ENCODE measurements at regions not wholly inside any gene's neighbourhood (a gene's known extent, or its start where the extent isn't known, plus 50 kb on each side); places are given as distances from the start of the nearest gene placed in this dataset.

- H3K4me2 ChIP-seq (replicated peaks; ENCODE audit: low read depth, low read length, poor library complexity, severe bottlenecking): no peak overlapping the region
- H3K9ac ChIP-seq (ENCODE audit: low read length): no peak overlapping the region
- no peak overlapping the region for H2AFZ ChIP-seq (ENCODE audit: insufficient read depth, low read depth, low read length, poor library complexity, severe bottlenecking)
- no peak for ATAC-seq (ENCODE audit: low read depth)
- POLR2A ChIA-PET: no interaction called here
- H3K27me3 ChIP-seq (replicated peaks in 1 of 4; ENCODE audit: control extremely low read depth in 1 of 4, control insufficient read depth in 3 of 4, insufficient read depth in 4 of 4, low read length in 3 of 4): no peaks in the 10 kb centered on the region
- Mint-ChIP-seq H3K27me3 (peaks cover 10% of the 10 kb centered on the region), H3K27ac (no peak overlapping the region), H3K4me3 (no peak overlapping the region), H3K9me3 (ENCODE audit: insufficient read depth) (peaks cover 3% of the 10 kb centered on the region), H3K4me1 (no peaks in the 10 kb centered on the region)
- H3K79me2 ChIP-seq (ENCODE audit: control insufficient read depth, insufficient read depth, low read length): no peaks in the 10 kb centered on the region
- H3K4me1 ChIP-seq (ENCODE audit: control insufficient read depth in 2 of 2, insufficient read depth in 2 of 2, low read length in 2 of 2): no peaks in the 10 kb centered on the region
- no peak overlapping the region for H3K4me3 ChIP-seq (ENCODE audit: control extremely low read depth in 1 of 5, extremely low read depth in 1 of 5, insufficient read depth in 1 of 5, low read depth in 2 of 5, low read length in 4 of 5)
- no peaks in the 10 kb centered on the region for H3K9me3 ChIP-seq (ENCODE audit: control extremely low read depth in 1 of 3, control insufficient read depth in 2 of 3, insufficient read depth in 1 of 3, low read length in 2 of 3)
- intact Hi-C loops (cut with micrococcal nuclease): no loop called here
- no peak for DNase-seq
- WGBS (ENCODE audit: insufficient coverage): no CpG with 5 or more reads among the region's 3 CpGs
- no peaks in the 10 kb centered on the region for H4K20me1 ChIP-seq (ENCODE audit: control insufficient read depth, insufficient read depth, low read length, poor library complexity, severe bottlenecking)
- H3K27ac ChIP-seq (ENCODE audit: low read length in 2 of 2): no peak overlapping the region
- CTCF ChIA-PET: no interaction called here
- H3K36me3 ChIP-seq (replicated peaks in 1 of 2; ENCODE audit: control extremely low read depth in 1 of 2, control insufficient read depth in 1 of 2, extremely low read depth in 1 of 2, insufficient read depth in 2 of 2, low read length in 1 of 2): no peaks in the 10 kb centered on the region
- TF ChIP-seq EZH2 (IDR thresholded peaks at IDR 0.05; ENCODE audit: borderline replicate concordance, insufficient read depth, low read depth, low read length, poor library complexity, severe bottlenecking) (no peak), CTCF (IDR thresholded peaks at IDR 0.05) (no peak)
Observed at GRCh38 chr2:215489288-215489848, 53.5 kb upstream of the FN1 start.

GRCh38 chr2:215487002-215487372 lies 51.1 kb upstream of the FN1 start:
- H3K27me3 Mint-ChIP-seq: peaks cover 7% of the 10 kb centered on the region
- no peak overlapping the region for H3K9ac ChIP-seq (ENCODE audit: low read length)

More at GRCh38 chr2:215487002-215487372, 51.1 kb upstream of the FN1 start:
- intact Hi-C loops (cut with micrococcal nuclease): no loop called here
- H2AFZ ChIP-seq (ENCODE audit: insufficient read depth, low read depth, low read length, poor library complexity, severe bottlenecking): no peak overlapping the region
- no peaks in the 10 kb centered on the region for H3K27me3 ChIP-seq (replicated peaks in 1 of 4; ENCODE audit: control extremely low read depth in 1 of 4, control insufficient read depth in 3 of 4, insufficient read depth in 4 of 4, low read length in 3 of 4)
- no peak overlapping the region for H3K4me2 ChIP-seq (replicated peaks; ENCODE audit: low read depth, low read length, poor library complexity, severe bottlenecking)
- TF ChIP-seq CTCF (IDR thresholded peaks at IDR 0.05) (no peak), EZH2 (IDR thresholded peaks at IDR 0.05; ENCODE audit: borderline replicate concordance, insufficient read depth, low read depth, low read length, poor library complexity, severe bottlenecking) (no peak)
- Mint-ChIP-seq H3K9me3 (ENCODE audit: insufficient read depth) (peaks cover 3% of the 10 kb centered on the region), H3K4me1 (no peaks in the 10 kb centered on the region), H3K27ac (no peak overlapping the region), H3K4me3 (no peak overlapping the region)
- no peaks in the 10 kb centered on the region for H3K79me2 ChIP-seq (ENCODE audit: control insufficient read depth, insufficient read depth, low read length)
- no peaks in the 10 kb centered on the region for H3K4me1 ChIP-seq (ENCODE audit: control insufficient read depth in 2 of 2, insufficient read depth in 2 of 2, low read length in 2 of 2)
- ATAC-seq (ENCODE audit: low read depth) (no peak), DNase-seq (no peak)
- H3K36me3 ChIP-seq (replicated peaks in 1 of 2; ENCODE audit: control extremely low read depth in 1 of 2, control insufficient read depth in 1 of 2, extremely low read depth in 1 of 2, insufficient read depth in 2 of 2, low read length in 1 of 2): no peaks in the 10 kb centered on the region
- CTCF ChIA-PET: no interaction called here
- H3K9me3 ChIP-seq (ENCODE audit: control extremely low read depth in 1 of 3, control insufficient read depth in 2 of 3, insufficient read depth in 1 of 3, low read length in 2 of 3): no peaks in the 10 kb centered on the region
- no peak overlapping the region for H3K27ac ChIP-seq (ENCODE audit: low read length in 2 of 2)
- 83% methylated on average over 2 of the region's 4 CpGs for WGBS (ENCODE audit: insufficient coverage)
- no peaks in the 10 kb centered on the region for H4K20me1 ChIP-seq (ENCODE audit: control insufficient read depth, insufficient read depth, low read length, poor library complexity, severe bottlenecking)
- POLR2A ChIA-PET: no interaction called here
- H3K4me3 ChIP-seq (ENCODE audit: control extremely low read depth in 1 of 5, extremely low read depth in 1 of 5, insufficient read depth in 1 of 5, low read depth in 2 of 5, low read length in 4 of 5): no peak overlapping the region
